ENCODE measurements at regions not wholly inside any gene's neighbourhood (a gene's known extent, or its start where the extent isn't known, plus 50 kb on each side); places are given as distances from the start of the nearest gene placed in this dataset.
A peak's percentile ranks its signal among the peaks of the same experiment; 100 is the strongest.

- no peak for DNase-seq (ENCODE audit: low read depth in 2 of 2)
- H3K4me3 ChIP-seq (replicated peaks in 1 of 2; ENCODE audit: low read depth in 2 of 2, low read length in 2 of 2), result no peak overlapping the region
- no peak for TF ChIP-seq CTCF (IDR thresholded peaks at IDR 0.05; ENCODE audit: low read depth, low read length)
Observed at GRCh38 chr14:55772486-55772885, 192.5 kb downstream of the KTN1 start.

- H3K4me3 ChIP-seq (replicated peaks in 1 of 2; ENCODE audit: low read depth in 2 of 2, low read length in 2 of 2), result no peak overlapping the region
- no peak for DNase-seq (ENCODE audit: low read depth in 2 of 2)
- no peak for TF ChIP-seq CTCF (IDR thresholded peaks at IDR 0.05; ENCODE audit: low read depth, low read length)
Observed at GRCh38 chr14:55773312-55773711, 193.3 kb downstream of the KTN1 start.

- TF ChIP-seq CTCF (IDR thresholded peaks at IDR 0.05; ENCODE audit: low read depth, low read length), result no peak
- H3K4me3 ChIP-seq (replicated peaks in 1 of 2; ENCODE audit: low read depth in 2 of 2, low read length in 2 of 2), result no peak overlapping the region
- DNase-seq (ENCODE audit: low read depth in 2 of 2), result no peak
Observed at GRCh38 chr14:55773984-55774545, 194.1 kb downstream of the KTN1 start.

- no peak for TF ChIP-seq CTCF (IDR thresholded peaks at IDR 0.05; ENCODE audit: low read depth, low read length)
- no peak for DNase-seq (ENCODE audit: low read depth in 2 of 2)
- no peak overlapping the region for H3K4me3 ChIP-seq (replicated peaks in 1 of 2; ENCODE audit: low read depth in 2 of 2, low read length in 2 of 2)
Observed at GRCh38 chr14:55777877-55778276, 197.9 kb downstream of the KTN1 start.

GRCh38 chr14:55780156-55780946 is 200.3 kb downstream of the KTN1 start:
- H3K4me3 ChIP-seq (replicated peaks in 1 of 2; ENCODE audit: low read depth in 2 of 2, low read length in 2 of 2), result no peak overlapping the region
- no peak for TF ChIP-seq CTCF (IDR thresholded peaks at IDR 0.05; ENCODE audit: low read depth, low read length)
- DNase-seq (ENCODE audit: low read depth in 2 of 2), result peak; percentile 88 to 97

- peak; percentile 59 for DNase-seq (ENCODE audit: low read depth in 2 of 2)
- no peak for TF ChIP-seq CTCF (IDR thresholded peaks at IDR 0.05; ENCODE audit: low read depth, low read length)
- no peak overlapping the region for H3K4me3 ChIP-seq (replicated peaks in 1 of 2; ENCODE audit: low read depth in 2 of 2, low read length in 2 of 2)
Observed at GRCh38 chr14:55781046-55781445, 201.0 kb downstream of the KTN1 start.

Data from cardiac fibroblast (primary cell).